ENCODE measurements at regions not wholly inside any gene's neighbourhood (a gene's known extent, or its start where the extent isn't known, plus 50 kb on each side); places are given as distances from the start of the nearest gene placed in this dataset.

GRCh38 chr16:59259074-59259949, 525.2 kb upstream of the GOT2 start:
- peaks cover 1% of the 10 kb centered on the region for H3K27me3 Mint-ChIP-seq (ENCODE audit: low read depth)
- DNase-seq (ENCODE audit: low spot score in 2 of 2, unreplicated experiment in 2 of 2) = no peak
- no peak overlapping the region for H3K27ac Mint-ChIP-seq
- H3K4me1 Mint-ChIP-seq = no peaks in the 10 kb centered on the region
- H3K4me3 Mint-ChIP-seq = no peak overlapping the region
- TF ChIP-seq, protein P1, sequence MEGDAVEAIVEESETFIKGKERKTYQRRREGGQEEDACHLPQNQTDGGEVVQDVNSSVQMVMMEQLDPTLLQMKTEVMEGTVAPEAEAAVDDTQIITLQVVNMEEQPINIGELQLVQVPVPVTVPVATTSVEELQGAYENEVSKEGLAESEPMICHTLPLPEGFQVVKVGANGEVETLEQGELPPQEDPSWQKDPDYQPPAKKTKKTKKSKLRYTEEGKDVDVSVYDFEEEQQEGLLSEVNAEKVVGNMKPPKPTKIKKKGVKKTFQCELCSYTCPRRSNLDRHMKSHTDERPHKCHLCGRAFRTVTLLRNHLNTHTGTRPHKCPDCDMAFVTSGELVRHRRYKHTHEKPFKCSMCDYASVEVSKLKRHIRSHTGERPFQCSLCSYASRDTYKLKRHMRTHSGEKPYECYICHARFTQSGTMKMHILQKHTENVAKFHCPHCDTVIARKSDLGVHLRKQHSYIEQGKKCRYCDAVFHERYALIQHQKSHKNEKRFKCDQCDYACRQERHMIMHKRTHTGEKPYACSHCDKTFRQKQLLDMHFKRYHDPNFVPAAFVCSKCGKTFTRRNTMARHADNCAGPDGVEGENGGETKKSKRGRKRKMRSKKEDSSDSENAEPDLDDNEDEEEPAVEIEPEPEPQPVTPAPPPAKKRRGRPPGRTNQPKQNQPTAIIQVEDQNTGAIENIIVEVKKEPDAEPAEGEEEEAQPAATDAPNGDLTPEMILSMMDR (IDR thresholded peaks at IDR 0.05; ENCODE audit: unreplicated experiment) = no peak
- peaks cover 2% of the 10 kb centered on the region for H3K9me3 Mint-ChIP-seq
- H3K36me3 Mint-ChIP-seq = no peaks in the 10 kb centered on the region

DNA sequence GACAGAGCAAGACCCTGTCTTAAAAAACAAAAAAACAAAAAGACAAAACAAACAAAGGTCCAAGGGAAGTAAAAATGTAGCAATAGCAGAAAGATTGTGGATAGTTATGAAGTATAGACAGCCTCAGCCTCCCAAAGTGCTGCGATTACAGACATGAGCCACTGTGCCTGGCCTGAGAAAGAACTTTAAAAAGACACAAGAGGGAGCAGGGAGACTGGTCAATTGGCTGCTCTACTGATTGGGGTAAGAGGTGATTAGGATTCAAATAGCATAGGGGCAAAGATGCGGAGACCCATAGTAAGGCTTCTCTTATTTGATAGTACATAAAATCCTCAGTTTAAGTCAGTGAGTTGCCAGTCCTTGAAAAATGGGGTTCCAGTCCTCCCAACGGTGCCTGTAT, 518.2 kb upstream of the GOT2 start:
- Mint-ChIP-seq H3K36me3 (no peaks in the 10 kb centered on the region), H3K4me3 (no peak overlapping the region), H3K9me3 (peaks cover 4% of the 10 kb centered on the region), H3K27ac (no peak overlapping the region), H3K27me3 (ENCODE audit: low read depth) (peaks cover 6% of the 10 kb centered on the region), H3K4me1 (no peaks in the 10 kb centered on the region)
- DNase-seq (ENCODE audit: low spot score in 2 of 2, unreplicated experiment in 2 of 2) = no peak
- TF ChIP-seq, protein P1 (IDR thresholded peaks at IDR 0.05; ENCODE audit: unreplicated experiment) = no peak

DNA sequence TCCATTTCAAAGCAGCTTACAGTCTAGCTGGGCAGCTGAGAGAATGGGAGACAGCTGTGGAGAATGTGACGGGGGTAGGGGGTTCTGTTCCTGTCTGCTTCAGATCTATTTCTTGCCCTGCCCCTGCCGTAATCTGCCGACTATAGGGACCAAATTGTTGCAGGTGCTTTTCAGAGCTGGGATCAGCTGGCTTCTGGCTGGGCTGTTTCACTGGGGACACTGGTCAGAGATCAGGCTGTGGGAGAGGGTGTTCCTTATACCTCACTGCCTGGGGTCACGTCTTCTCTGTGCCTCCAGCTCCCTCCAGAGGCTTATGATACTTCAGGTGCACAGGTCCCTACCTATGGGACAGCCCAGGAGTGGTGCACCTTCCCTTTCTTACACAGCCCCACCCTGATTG, 514.9 kb upstream of the GOT2 start:
- no peaks in the 10 kb centered on the region for H3K36me3 Mint-ChIP-seq
- TF ChIP-seq, protein P1 (IDR thresholded peaks at IDR 0.05; ENCODE audit: unreplicated experiment) = no peak
- peaks cover 6% of the 10 kb centered on the region for H3K27me3 Mint-ChIP-seq (ENCODE audit: low read depth)
- peaks cover 2% of the 10 kb centered on the region for H3K4me1 Mint-ChIP-seq
- H3K4me3 Mint-ChIP-seq = no peak overlapping the region
- no peak overlapping the region for H3K27ac Mint-ChIP-seq
- no peak for DNase-seq (ENCODE audit: low spot score in 2 of 2, unreplicated experiment in 2 of 2)
- no peaks in the 10 kb centered on the region for H3K9me3 Mint-ChIP-seq

DNA sequence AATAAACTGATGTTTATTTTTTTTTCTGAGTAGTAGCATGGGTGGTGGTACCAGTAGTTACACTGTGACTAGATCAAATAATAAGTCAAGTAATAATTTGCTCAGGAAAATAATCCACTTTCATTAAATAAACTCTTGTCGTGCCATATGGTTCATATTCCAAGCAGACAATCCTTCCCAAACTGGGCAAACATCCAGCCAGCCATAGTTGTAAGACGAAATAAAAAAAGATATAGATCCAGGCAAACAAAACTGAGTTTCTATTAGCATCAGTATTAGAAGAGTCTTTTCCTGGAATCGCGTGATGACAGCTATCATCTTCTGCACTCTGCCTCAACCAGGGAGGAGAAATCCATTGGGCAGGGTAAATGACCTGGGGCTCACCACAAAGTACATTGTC, 508.4 kb upstream of the GOT2 start:
- Mint-ChIP-seq H3K36me3 (no peaks in the 10 kb centered on the region), H3K27me3 (ENCODE audit: low read depth) (peaks cover 4% of the 10 kb centered on the region), H3K27ac (no peak overlapping the region), H3K9me3 (no peaks in the 10 kb centered on the region), H3K4me3 (no peak overlapping the region), H3K4me1 (peaks cover 2% of the 10 kb centered on the region)
- no peak for DNase-seq (ENCODE audit: low spot score in 2 of 2, unreplicated experiment in 2 of 2)
- TF ChIP-seq, protein P1 (IDR thresholded peaks at IDR 0.05; ENCODE audit: unreplicated experiment) = no peak

DNA sequence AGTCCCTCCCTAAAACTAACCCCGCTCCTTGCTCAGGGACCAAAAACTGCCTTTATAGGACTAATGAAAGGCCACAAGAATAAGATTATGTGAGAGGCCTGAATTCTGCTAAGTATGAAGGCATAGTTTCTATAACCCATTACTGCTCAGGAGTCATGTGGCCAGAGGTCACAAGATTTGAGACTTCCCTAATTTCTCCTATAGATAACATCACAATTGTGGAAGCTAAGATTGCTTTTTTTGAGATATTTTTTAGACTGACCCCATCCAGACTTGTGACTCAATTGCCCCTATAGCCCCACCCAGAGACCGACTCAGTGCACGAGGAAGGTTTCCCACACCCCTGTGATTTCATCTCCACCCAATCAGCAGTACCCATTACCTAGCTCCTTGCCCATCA, 504.1 kb upstream of the GOT2 start:
- no peak overlapping the region for H3K4me3 Mint-ChIP-seq
- no peaks in the 10 kb centered on the region for H3K36me3 Mint-ChIP-seq
- no peak overlapping the region for H3K27ac Mint-ChIP-seq
- no peak for DNase-seq (ENCODE audit: low spot score in 2 of 2, unreplicated experiment in 2 of 2)
- peaks cover 5% of the 10 kb centered on the region for H3K4me1 Mint-ChIP-seq
- TF ChIP-seq, protein P1 (IDR thresholded peaks at IDR 0.05; ENCODE audit: unreplicated experiment) = no peak
- H3K9me3 Mint-ChIP-seq = no peaks in the 10 kb centered on the region
- peaks cover 4% of the 10 kb centered on the region for H3K27me3 Mint-ChIP-seq (ENCODE audit: low read depth)
